Spleen (tissue), 7 donors: ENCODE measurements at regions not wholly inside any gene's neighbourhood (a gene's known extent, or its start where the extent isn't known, plus 50 kb on each side); places are given as distances from the start of the nearest gene placed in this dataset.

Experiments
- POLR2A ChIP-seq, 3 donors: fragments of 450-650 bp; IDR thresholded peaks; one replicate each; pipeline ENCODE4 v1.5.1; 2017; ENCODE audit warnings: antibody characterized with exemption in 3 of 3, mild to moderate bottlenecking in 1 of 3
- POLR2AphosphoS5 ChIP-seq, 3 donors: sonication (generic); formaldehyde crosslinking; IDR thresholded peaks; one replicate each; pipeline ENCODE4 v1.5.1; 2017; ENCODE audit warnings: antibody characterized with exemption in 3 of 3
- TF ChIP-seq, protein P1 (sequence below), 11 experiments: fragments of 200-600 bp in 7 of 11; fragments of 450-650 bp in 4 of 11; sonication (generic) in 4 of 11; IDR thresholded peaks in 8 of 11; conservative IDR thresholded peaks in 3 of 11; 1 replicate in 7 of 11; 2 replicates in 4 of 11; pipeline versions ENCODE4 v1.4.0 to v1.8.0; 2016 to 2021; ENCODE audit warnings: antibody characterized with exemption in 11 of 11, inconsistent platforms in 4 of 11, mild to moderate bottlenecking in 1 of 11
- donor health status: DM: no; HTN: no; CAD: no; lungs with moderate emphysema.
- donor health status: DM: no; HTN: no; CAD: no.
- donor health status: DM: no; HTN: no; CAD: no.

GRCh38 chr6:135640449-135641111 is 143.0 kb upstream of the AHI1 start:
- no peak for TF ChIP-seq POLR2A (IDR thresholded peaks at IDR 0.05)
- TF ChIP-seq, protein P1, sequence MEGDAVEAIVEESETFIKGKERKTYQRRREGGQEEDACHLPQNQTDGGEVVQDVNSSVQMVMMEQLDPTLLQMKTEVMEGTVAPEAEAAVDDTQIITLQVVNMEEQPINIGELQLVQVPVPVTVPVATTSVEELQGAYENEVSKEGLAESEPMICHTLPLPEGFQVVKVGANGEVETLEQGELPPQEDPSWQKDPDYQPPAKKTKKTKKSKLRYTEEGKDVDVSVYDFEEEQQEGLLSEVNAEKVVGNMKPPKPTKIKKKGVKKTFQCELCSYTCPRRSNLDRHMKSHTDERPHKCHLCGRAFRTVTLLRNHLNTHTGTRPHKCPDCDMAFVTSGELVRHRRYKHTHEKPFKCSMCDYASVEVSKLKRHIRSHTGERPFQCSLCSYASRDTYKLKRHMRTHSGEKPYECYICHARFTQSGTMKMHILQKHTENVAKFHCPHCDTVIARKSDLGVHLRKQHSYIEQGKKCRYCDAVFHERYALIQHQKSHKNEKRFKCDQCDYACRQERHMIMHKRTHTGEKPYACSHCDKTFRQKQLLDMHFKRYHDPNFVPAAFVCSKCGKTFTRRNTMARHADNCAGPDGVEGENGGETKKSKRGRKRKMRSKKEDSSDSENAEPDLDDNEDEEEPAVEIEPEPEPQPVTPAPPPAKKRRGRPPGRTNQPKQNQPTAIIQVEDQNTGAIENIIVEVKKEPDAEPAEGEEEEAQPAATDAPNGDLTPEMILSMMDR (IDR thresholded peaks at IDR 0.05 in 8 of 11, conservative IDR thresholded peaks at IDR 0.05 in 3 of 11) = no peak
- no peak for TF ChIP-seq POLR2AphosphoS5 (IDR thresholded peaks at IDR 0.05)
